SK-N-SH (cell line): ENCODE measurements at regions not wholly inside any gene's neighbourhood (a gene's known extent, or its start where the extent isn't known, plus 50 kb on each side); places are given as distances from the start of the nearest gene placed in this dataset.

Source experiments
- GABPA ChIP-seq: IDR thresholded peaks from 2 replicates; pipeline ENCODE4 v1.4.0; 2012; ENCODE audit warnings: low read depth, mild to moderate bottlenecking
- POLR2AphosphoS5 ChIP-seq: IDR thresholded peaks from 2 replicates; pipeline ENCODE4 v1.6.1; 2012; ENCODE audit warnings: low read depth, low read length
- TF ChIP-seq, protein P1 (sequence below): fragments of 200-600 bp; sonication (generic); IDR thresholded peaks from 2 replicates; pipeline ENCODE4 v1.6.1; 2017; ENCODE audit warnings: antibody characterized with exemption, mild to moderate bottlenecking, moderate library complexity

DNA sequence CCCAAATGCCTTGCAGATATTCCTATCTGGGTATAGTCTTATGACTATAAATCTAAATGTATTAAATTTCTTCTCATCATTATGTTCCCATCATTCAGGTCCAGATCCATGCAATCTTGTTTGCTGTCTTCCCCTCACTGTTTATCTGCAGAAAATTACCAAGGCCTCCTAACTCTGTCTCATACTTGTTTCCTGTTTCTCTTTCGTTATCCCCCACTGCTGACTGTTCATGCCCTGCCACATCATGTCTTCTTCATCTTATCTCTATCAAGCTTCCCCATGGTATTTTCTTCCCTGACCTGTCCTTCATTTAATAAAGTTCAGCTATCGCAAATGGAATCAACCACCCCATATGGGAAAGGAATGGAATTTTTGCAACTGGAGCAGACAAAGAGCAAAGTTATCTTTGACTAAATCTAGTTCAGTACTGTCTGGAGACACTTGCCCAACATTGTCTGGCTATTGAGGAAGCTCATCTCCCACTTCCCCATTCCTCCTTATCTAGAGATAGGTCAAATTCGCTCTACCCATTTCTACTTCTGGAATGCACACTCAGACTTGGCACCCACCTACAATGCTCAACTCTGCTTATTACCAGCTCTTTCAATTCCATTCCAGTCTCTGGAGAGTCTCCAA lies 1358.1 kb downstream of the EFNB2 start:
- TF ChIP-seq, protein P1, sequence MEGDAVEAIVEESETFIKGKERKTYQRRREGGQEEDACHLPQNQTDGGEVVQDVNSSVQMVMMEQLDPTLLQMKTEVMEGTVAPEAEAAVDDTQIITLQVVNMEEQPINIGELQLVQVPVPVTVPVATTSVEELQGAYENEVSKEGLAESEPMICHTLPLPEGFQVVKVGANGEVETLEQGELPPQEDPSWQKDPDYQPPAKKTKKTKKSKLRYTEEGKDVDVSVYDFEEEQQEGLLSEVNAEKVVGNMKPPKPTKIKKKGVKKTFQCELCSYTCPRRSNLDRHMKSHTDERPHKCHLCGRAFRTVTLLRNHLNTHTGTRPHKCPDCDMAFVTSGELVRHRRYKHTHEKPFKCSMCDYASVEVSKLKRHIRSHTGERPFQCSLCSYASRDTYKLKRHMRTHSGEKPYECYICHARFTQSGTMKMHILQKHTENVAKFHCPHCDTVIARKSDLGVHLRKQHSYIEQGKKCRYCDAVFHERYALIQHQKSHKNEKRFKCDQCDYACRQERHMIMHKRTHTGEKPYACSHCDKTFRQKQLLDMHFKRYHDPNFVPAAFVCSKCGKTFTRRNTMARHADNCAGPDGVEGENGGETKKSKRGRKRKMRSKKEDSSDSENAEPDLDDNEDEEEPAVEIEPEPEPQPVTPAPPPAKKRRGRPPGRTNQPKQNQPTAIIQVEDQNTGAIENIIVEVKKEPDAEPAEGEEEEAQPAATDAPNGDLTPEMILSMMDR, result no peak
- TF ChIP-seq POLR2AphosphoS5 (no peak), GABPA (no peak)
